GM18502 (cell line): ENCODE measurements at regions not wholly inside any gene's neighbourhood (a gene's known extent, or its start where the extent isn't known, plus 50 kb on each side); places are given as distances from the start of the nearest gene placed in this dataset.
"Not testable (repeated sequence)": the region's sequence is repeated elsewhere in the genome, so short reads cannot be mapped to it uniquely, and the experiment has no call there.

Experiments used
- ATAC-seq: cut with Tn5 transposase; IDR thresholded peaks from one replicate; pipeline ENCODE4 v1.9.1; 2021; ENCODE audit warnings: mild to moderate bottlenecking; ENCODE audit not compliant: unreplicated experiment, poor library complexity

DNA sequence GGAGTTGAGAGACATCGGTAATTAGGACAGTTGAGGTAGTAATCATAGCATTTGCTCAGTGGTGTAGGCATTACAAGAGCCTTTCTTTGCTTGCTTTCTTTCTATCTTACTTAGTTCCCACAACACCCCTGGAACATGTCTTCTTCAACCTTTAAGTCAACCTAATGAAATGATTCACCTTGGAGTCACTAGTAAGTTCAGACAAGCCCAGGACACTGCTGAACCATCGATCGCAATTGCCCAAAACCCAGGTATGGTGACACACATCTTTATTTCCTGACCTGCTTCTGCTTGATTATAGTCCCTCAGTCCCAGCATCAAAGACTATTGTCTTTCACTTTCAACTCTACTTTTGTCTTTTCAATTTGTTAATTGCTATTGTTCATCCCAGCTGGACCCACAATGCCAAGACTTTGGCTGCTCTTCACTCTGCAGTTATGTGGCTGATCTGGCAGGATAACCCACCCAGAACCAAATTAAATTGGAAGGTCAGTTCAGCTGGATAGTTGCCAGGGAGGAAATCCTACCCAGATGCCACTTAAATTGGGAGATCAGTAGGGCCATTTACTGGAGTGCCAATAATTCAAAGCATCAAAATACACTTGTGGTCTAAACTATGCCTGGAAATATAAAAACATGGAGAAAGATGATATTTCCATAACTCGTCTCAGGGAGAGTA lies 272.9 kb downstream of the RWDD3 start:
- no peak for ATAC-seq

DNA sequence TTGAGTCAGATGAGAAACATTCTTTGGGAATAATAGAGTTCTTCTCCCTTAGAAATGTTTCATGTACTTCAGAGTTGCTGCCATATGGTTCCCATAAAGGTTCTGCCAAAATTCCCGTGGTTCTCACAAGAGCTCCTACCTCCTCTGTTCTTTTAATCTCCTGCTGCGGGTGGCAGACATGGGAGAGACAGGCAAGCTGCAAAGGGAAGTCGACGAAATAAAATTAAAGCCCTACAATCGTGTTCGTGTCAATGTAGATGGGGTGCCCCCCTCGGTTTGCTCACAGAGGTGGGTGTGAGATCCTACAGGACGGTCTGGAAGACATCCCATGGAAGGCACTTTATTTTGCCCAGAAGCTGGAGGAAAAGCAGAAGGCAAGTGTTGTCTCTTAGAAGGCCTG lies 276.0 kb downstream of the RWDD3 start:
- ATAC-seq, result no peak

DNA sequence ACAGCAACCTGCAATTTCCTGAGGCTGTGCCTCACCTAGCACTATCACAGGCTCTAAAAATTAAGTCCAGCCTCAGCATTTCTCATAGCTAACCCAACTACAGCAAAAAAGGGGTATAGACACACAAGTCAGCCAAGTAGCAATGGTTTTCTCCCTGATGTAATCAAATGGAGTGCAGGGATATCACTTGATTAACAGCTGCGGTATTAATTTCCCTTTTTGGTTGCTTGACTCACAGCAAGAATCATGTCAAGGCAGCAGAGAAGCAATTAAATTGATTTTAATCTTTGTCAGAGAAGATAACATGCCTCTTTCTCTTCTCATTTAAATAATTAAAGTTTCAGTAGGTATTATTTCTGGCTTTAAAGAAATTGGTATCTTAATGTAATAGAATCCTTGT lies 278.9 kb downstream of the RWDD3 start:
- ATAC-seq, result no peak

DNA sequence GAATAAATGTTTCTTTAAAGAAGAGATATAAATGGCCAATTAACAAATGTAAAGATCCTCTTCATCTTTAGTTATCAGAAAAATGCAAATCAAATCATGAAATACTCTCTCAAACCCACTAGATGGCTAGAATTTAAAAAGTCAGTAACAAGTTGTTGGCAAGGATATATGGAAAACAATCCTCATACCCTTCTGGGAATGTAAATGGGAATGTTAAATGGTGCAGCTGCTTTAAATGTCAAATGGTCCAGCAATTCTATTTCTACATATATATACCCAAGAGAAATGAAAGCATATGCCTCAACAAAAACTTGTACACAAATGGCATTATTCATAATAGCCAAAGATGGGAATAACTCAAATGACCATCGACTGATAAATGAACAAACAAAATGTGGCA lies 283.5 kb downstream of the RWDD3 start:
- no peak for ATAC-seq

DNA sequence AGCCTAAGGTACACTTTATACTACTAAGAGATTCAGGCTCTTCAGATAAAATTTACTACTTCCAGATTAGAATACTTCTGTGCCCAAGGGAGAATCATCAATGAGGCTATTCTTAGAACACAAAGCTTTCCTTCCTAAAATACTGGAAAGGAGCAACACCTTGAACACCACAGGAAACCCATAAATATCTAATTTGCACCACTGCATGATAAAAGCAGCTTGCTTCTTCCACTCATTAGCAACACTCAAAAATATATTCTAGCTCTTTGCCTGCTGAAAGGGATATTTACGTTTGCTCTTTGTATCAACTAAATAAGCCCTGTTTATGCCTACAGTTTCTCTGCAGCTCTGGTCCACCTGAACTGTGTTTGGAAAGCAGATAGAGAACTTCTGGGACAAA lies 284.3 kb downstream of the RWDD3 start:
- ATAC-seq, result no peak

DNA sequence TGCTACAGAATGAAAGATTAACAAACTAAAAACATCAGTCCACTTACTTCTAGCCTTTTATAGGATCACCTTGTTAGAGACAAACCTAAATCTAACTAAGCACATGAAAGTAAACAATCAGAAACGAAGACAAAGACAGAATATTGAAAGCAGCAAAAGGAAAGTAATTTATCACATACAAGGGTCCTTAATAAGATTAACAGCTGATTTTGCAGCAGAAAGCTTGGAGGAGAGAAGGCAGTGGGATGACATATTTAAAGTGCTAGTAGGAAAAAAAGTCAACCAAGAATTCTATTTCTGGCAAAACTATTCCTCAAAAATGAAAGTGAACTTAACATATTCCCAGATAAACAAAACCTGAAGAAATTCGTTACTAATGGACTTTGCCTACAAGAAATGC lies 286.4 kb downstream of the RWDD3 start:
- no peak for ATAC-seq

DNA sequence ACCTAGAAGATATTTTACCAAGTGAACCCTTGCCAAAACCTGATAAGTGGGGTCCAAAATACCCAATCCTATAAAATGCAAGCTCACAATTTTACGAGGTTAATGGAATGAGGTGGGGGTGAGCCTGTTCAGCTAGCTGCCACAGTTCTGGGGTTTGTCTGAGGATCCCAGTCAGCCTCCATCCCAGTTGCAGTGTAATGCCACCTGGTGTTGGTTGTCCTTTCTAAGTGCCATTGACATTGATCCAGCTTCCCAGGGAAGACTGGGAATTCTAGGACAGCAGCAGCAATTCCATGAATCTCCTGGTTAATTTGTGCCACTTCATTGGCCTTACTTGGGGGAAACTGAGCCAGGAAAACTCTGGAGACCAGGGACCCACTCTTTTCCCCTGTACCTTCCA lies 298.3 kb downstream of the RWDD3 start:
- ATAC-seq, result no peak

DNA sequence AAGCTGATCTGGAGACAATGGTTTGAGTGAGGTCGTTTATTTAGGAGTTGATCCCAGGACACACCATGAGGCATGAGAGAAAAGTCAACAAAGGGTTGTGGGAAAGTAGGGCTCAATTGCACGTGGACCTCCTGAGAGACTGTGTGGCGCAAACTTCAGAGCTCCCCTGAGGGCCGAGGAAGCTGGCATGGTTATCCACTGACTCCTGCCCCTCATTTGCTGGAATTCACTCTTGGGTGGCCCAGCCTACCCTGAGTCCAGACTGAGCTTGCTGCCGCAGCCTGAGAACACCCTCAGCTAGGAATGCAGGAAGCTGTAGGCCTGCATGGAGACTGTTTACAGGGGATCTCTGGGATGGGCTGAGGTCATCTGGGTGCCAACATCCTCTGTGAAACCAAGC lies 301.0 kb downstream of the RWDD3 start:
- no peak for ATAC-seq

DNA sequence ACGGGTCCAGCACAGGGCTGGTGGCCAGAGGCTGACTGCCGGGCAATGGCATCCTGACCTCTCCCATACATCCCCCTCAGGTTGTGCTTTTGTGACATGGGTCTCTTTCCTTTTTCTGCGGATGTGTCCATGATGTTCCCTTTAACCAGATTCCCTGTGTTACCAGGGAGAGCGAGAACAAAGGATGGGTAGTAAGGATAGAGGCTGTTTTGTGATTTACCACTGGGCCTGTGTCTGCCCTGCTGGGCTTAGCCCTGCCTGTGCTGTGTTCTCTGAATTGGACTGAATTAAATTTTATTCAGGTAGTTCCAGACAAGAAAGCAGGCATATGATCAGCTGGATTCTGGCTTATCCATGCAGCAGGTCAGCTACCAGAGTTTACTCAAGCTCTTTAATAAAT lies 301.6 kb downstream of the RWDD3 start:
- ATAC-seq, result no peak

DNA sequence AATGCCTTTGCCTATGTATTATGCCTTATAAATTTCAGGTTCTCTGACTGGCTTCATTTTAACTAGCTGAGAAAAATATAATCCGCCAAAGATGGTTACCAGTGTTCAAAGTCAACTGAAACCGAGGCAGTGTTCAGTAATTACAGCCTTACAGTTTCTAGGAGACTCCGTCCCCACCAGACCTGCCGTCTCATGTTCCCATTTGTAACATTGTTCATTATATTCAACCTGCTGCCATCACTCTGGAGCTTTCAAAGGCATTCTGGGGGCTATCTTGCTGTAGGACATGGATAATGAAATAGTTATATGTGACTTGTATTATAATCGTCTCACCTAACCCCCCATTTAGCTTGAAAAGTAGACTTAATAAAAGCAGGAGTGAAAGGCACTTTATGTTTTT lies 302.5 kb downstream of the RWDD3 start:
- no peak for ATAC-seq

DNA sequence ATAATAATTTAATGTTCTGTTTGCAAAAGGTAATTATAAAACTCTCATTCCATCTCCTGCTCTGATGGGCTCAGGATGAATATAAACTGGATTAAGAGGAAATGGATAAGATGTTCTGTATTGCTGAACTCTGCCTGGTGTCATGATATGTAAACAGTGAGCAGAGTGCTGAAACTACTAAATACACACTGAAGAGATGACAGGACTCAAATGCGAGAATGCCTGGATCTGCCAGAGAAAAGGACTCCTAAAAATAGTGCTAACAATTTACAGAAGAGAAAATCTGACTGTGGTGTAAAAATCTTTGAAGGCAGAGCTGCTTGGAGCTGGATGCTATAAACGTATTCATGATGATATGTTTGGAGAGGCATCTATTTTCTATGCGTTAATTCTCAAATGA lies 303.2 kb downstream of the RWDD3 start:
- ATAC-seq, result no peak

DNA sequence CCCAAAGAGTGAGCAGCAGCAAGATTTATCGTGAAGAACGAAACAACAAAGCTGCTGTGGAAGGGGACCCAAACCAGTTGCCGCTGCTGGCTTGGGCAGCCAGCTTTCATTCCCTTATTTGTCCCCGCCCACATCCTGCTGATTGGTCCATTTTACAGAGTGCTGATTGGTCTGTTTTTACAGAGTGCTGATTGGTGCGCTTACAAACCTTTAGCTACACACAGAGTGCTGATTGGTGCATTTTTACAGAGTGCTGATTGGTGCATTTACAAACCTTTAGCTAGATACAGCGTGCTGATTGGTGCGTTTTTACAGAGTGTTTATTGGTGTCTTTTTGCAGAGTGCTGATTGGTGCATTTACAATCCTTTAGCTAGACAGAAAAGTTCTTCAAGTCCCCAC lies 304.2 kb downstream of the RWDD3 start:
- not testable (repeated sequence) for ATAC-seq

DNA sequence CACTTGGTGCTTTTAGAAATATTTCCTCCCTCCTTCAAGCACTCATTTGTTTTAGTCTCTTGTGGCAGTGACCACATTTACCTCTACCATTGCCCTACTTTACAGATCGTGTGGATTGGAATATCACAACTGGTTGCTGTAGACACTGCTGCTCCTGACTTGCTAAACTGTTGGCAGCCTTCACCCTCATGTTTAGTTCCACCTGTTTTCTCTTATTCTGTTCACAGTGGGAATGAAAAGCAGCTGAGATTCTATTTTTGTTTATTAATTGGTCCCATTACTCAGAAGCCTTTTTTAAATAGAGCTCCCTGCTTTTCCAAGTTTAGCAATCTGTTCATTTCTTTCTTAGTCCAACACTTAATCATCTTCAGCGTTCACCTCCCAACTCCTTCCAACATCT lies 308.9 kb downstream of the RWDD3 start:
- no peak for ATAC-seq

DNA sequence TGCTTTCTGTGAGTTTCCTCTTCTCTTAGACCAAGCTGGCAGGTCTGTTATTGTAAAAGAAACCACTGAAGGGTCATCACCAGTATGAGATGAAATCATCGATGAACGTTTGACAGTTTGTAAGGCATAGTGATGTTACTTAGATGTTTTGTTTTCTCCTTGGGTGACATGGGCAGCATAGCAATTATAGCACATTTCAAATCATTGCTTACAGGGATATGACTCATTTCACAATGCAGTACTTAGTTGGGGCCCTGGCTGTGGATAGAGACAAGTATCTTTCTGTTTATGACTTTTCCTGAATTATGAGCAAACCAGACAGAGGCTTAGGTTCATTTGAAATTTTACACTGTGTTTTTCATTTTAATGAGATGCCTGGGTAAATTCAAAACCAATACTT lies 313.0 kb downstream of the RWDD3 start:
- no peak for ATAC-seq

DNA sequence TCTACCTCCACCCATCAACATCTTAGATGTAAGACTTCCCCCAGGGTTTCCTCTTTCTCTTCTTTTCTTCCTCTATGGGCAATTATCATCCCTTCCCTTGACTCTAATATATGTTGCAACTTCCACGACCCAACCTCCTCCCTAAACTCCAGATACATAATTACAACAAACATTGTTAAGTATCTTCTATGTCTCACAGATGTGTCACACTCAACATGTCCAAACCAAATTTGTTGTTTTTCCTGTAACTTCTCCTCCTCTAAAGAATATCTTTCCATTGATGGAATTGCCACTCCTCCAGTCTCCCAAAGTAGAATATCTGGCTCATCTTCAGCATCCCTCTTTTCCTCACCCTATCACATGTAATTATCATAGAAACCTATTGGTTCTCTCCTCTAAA lies 314.2 kb downstream of the RWDD3 start:
- no peak for ATAC-seq

DNA sequence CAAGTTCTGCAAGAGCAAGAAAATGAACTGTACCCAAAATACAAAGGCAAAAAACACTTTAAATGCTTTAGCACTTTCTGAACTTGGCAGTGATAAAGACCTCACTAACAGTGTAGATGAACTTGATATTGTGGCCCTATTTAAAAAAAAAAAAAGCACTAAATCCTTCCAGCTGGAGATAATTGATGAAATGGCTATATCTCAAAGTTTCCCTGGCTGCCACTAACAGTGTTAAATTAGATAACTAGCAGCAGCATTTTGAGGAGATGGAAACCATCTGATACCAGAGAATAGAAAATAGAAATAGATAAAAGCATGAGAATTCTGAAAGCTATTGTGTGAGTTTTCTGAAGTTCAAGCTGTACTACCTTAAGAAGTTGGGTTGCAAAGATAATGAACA lies 317.2 kb downstream of the RWDD3 start:
- ATAC-seq, result no peak

DNA sequence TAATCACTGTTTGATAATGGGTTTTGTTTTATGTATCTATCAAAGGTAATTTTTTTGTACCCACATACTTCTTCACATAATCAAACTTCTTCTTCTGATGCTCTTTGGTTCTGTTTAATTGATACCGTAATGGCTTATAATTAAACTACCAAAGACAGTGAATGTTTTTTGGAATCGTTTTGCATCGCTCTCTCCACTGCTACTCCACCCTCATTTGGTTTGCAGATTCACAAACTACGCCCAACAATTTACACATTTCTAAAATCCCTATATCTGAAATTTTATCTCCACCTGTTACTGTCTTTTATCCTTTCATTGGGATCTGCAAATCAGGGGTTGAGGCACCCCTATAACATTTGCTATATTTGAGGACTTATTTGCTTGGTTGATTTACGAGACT lies 319.6 kb downstream of the RWDD3 start:
- no peak for ATAC-seq

DNA sequence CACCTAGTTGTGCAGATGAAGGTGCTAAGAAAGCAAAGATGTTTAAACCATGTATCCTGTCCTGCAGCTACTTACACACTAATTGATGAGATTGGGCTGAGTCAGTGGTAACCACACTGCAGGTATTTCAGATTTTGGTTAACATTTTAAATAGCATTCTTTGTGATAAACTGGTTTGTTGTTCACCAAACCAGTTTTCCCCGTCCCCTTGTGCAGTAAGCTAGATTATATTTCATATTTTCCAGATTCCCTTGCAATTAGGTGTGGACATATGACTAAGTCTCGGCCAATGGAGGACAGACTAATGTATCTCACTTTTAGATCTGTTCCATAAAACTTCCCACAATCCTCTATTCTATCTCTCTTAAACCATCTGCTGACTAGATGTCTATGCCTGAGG lies 320.4 kb downstream of the RWDD3 start:
- no peak for ATAC-seq

DNA sequence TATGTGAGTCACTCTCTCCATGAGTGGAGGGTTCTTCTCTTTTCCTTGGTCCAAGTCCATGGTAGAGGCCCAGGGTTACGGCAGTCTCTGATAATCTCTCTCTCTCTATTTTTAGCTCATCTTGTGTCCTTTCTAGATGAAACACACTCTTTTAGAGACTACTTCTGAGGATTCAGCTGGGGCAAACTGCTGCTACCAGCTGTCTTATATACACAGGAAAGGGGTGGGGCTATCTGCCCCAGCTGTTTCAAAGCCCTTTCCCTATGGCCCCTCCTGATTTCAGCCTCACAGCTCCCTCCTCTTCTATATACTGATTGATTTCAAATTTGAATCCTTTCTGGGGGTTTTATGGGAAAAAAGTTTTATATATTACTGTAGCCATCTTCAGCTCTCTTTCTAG lies 324.8 kb downstream of the RWDD3 start:
- no peak for ATAC-seq

DNA sequence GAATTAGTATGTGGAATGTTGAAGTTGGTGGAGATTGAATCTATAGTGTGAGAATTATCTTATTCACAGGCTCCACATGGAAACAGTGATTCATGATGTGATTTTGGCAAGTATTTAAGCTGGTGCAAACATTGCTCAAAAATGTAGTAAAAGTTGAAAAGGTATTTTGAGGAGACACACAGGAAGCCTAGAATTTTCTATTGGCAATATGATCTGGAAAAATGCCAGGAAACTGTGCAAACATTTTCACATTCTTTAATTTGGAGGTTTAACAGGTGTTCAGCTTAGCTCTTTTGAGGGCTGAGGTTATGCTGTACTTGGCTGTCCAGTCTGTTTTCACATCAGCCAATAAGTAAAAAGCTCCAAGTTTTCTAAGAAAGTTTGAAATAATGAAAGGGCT lies 327.3 kb downstream of the RWDD3 start:
- no peak for ATAC-seq

DNA sequence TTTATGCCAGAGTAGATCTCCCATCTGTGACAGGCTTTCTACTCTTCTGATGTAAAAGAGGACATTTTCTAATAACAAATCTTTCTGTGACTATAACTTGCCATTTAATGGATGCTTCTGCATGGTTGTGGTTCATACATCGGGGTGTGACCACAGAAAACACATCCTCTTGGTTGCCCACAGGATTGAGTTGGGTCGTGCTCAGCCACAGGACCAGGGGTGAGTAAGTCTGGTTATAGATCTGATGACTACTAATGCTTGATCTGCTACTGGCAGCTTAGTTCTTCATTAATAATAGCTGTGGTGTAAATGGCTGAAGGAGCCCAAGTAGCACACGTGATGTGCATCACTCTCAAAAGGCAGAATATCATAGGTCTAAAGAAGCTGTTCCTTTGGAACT lies 328.2 kb downstream of the RWDD3 start:
- no peak for ATAC-seq

DNA sequence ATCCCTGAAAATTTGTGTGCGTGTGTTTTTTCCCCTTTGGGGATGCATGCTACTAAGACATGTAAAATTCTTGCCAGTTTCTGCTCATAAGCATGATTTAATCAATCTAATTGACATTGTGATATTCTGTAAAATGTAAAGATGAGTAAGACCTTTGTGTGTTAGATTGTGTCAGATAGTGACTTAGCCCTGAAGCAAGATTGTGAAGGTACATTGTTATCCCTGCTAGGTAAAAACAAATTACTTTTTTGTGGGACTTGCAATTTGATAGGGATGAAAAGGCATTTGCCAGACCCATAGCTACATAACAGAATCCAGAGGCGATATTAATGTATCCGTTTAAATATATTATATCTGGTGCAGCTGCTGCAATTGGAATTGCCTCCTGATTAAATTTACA lies 338.0 kb downstream of the RWDD3 start:
- no peak for ATAC-seq

DNA sequence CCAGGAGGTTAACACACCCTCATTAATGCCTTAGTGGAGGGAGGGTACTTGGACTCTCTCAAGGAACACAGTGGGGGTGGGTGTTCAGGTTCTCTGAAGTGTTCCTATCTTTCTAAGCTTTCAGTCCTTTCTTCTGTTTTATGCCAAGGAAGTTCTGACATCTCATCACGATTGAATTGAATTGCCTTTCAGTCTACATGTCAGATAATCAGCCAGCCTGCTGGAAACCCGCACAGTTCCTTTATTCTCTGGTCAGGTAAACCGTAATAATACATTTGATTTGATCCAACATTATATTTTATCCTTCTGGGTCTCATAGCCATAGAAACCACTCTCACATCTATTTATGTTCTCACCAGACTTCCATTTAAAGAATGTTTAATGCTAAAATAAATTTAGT lies 339.0 kb downstream of the RWDD3 start:
- no peak for ATAC-seq
